ENCODE measurements at regions not wholly inside any gene's neighbourhood (a gene's known extent, or its start where the extent isn't known, plus 50 kb on each side); places are given as distances from the start of the nearest gene placed in this dataset.

DNA sequence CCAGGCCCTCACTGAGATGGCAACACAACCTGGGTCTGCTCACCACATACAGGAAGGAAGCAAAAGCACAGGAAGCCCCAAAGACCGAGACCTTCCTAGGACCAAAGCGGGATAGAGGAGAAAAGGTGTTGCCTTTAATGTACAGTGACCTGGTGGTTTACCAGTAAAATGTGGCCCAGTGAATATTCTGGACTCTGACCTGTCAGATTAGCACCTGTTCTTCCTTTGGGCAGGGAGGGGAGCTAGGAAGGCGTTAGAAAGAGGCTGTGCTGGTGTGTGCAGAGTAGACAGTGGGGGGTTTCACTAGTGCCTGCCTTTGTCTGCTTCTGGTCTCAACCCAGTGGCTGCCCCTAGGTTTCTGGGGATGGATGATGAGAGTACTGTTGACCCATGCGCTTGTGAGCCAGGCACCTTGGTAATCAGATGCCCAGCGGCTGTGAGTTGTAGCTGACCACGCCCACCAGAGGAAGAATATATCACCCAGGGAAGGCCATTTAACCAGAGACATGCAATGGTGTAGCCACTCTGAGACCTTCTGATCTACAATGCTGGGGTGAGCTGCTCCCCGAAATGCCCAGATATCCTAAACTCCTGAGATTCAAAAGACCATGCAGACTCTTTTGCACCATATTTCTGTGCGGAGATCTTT lies 90.1 kb upstream of the NEO1 start:
- Histone ChIP-seq H3K9ac (ENCODE audit: low read depth, low read length) (no peak overlapping the region), H3K36me3 (ENCODE audit: insufficient read depth, low read length) (no peaks in the 10 kb centered on the region), H3K27ac (ENCODE audit: low read length) (no peak overlapping the region), H3K79me2 (ENCODE audit: insufficient read depth, low read length) (no peaks in the 10 kb centered on the region), H4K20me1 (ENCODE audit: insufficient read depth, low read length) (no peaks in the 10 kb centered on the region), H3K27me3 (ENCODE audit: insufficient read depth, low read length, poor library complexity) (no peaks in the 10 kb centered on the region), H3K4me1 (ENCODE audit: insufficient read depth, low read length) (no peaks in the 10 kb centered on the region), H2AFZ (ENCODE audit: low read depth, low read length) (no peak overlapping the region), H3K4me2 (ENCODE audit: insufficient read depth, low read length) (no peak overlapping the region), H3K9me3 (ENCODE audit: insufficient read depth, low read length, severe bottlenecking) (peaks cover 3% of the 10 kb centered on the region), H3K4me3 (ENCODE audit: low read depth in 1 of 2, low read length in 2 of 2) (no peak overlapping the region)
- DNase-seq, result no peak
- TF ChIP-seq EZH2 (IDR thresholded peaks at IDR 0.05; ENCODE audit: borderline replicate concordance, low read depth, low read length, severe bottlenecking) (no peak), CTCF (IDR thresholded peaks at IDR 0.05; ENCODE audit: borderline replicate concordance, extremely low read depth, low read length, poor library complexity, severe bottlenecking) (no peak)
- no peak for ATAC-seq (ENCODE audit: insufficient read depth, low read depth)

- Histone ChIP-seq H3K9me3 (ENCODE audit: insufficient read depth, low read length, severe bottlenecking) (peaks cover 3% of the 10 kb centered on the region), H3K27ac (ENCODE audit: low read length) (no peak overlapping the region), H3K4me1 (ENCODE audit: insufficient read depth, low read length) (no peaks in the 10 kb centered on the region), H4K20me1 (ENCODE audit: insufficient read depth, low read length) (no peaks in the 10 kb centered on the region), H3K79me2 (ENCODE audit: insufficient read depth, low read length) (no peaks in the 10 kb centered on the region), H3K27me3 (ENCODE audit: insufficient read depth, low read length, poor library complexity) (no peaks in the 10 kb centered on the region), H3K4me2 (ENCODE audit: insufficient read depth, low read length) (no peak overlapping the region), H3K9ac (ENCODE audit: low read depth, low read length) (no peak overlapping the region), H2AFZ (ENCODE audit: low read depth, low read length) (no peak overlapping the region), H3K4me3 (ENCODE audit: low read depth in 1 of 2, low read length in 2 of 2) (no peak overlapping the region), H3K36me3 (ENCODE audit: insufficient read depth, low read length) (no peaks in the 10 kb centered on the region)
- DNase-seq (no peak), ATAC-seq (ENCODE audit: insufficient read depth, low read depth) (no peak)
- no peak for TF ChIP-seq CTCF (IDR thresholded peaks at IDR 0.05; ENCODE audit: borderline replicate concordance, extremely low read depth, low read length, poor library complexity, severe bottlenecking)
- TF ChIP-seq EZH2 (IDR thresholded peaks at IDR 0.05; ENCODE audit: borderline replicate concordance, low read depth, low read length, severe bottlenecking), result no peak
These were observed 90.9 kb upstream of the NEO1 start for GRCh38 chr15:72961346-72961745.

DNA sequence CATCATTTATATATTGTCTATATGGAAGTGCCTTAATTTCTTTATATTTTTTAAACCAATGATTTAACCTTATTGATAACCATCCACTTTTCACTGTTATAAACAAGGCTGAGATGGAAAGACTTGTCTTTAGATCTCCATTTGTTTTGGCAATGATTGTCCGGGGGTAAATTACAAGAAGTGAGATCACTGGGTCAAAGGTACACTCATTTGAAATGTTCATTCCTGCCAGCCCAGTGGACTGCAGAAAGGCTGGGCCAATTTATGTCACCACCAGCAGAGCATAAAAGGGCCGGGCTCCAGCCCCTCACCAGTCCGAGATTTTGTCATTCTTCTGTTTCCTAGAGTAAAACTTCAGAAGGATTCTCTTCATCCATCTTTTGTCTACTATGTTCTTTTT lies 93.6 kb upstream of the NEO1 start:
- Histone ChIP-seq H3K4me3 (ENCODE audit: low read depth in 1 of 2, low read length in 2 of 2) (no peak overlapping the region), H3K4me1 (ENCODE audit: insufficient read depth, low read length) (no peaks in the 10 kb centered on the region), H2AFZ (ENCODE audit: low read depth, low read length) (no peak overlapping the region), H4K20me1 (ENCODE audit: insufficient read depth, low read length) (no peaks in the 10 kb centered on the region), H3K79me2 (ENCODE audit: insufficient read depth, low read length) (no peaks in the 10 kb centered on the region), H3K27ac (ENCODE audit: low read length) (no peak overlapping the region), H3K9ac (ENCODE audit: low read depth, low read length) (no peak overlapping the region), H3K4me2 (ENCODE audit: insufficient read depth, low read length) (no peak overlapping the region), H3K9me3 (ENCODE audit: insufficient read depth, low read length, severe bottlenecking) (peaks cover 3% of the 10 kb centered on the region), H3K36me3 (ENCODE audit: insufficient read depth, low read length) (no peaks in the 10 kb centered on the region), H3K27me3 (ENCODE audit: insufficient read depth, low read length, poor library complexity) (no peaks in the 10 kb centered on the region)
- no peak for ATAC-seq (ENCODE audit: insufficient read depth, low read depth)
- no peak for DNase-seq
- no peak for TF ChIP-seq EZH2 (IDR thresholded peaks at IDR 0.05; ENCODE audit: borderline replicate concordance, low read depth, low read length, severe bottlenecking)
- TF ChIP-seq CTCF (IDR thresholded peaks at IDR 0.05; ENCODE audit: borderline replicate concordance, extremely low read depth, low read length, poor library complexity, severe bottlenecking), result no peak
